Endothelial cell (in vitro differentiated cells): ENCODE measurements at regions not wholly inside any gene's neighbourhood (a gene's known extent, or its start where the extent isn't known, plus 50 kb on each side); places are given as distances from the start of the nearest gene placed in this dataset.

Experiments
- DNase-seq: peaks from one replicate; pipeline ENCODE4 v3.0.0; 2021; ENCODE audit warnings: low spot score
- H3K27ac Mint-ChIP-seq: one replicate; pipeline ENCODE4 v1.8.0; 2021; ENCODE audit warnings: mixed read lengths, inconsistent platforms; ENCODE audit not compliant: unreplicated experiment
- H3K27me3 Mint-ChIP-seq: one replicate; pipeline ENCODE4 v1.8.0; 2021; ENCODE audit warnings: mild to moderate bottlenecking, moderate library complexity, mixed read lengths, inconsistent platforms; ENCODE audit not compliant: unreplicated experiment
- H3K36me3 Mint-ChIP-seq: one replicate; pipeline ENCODE4 v1.8.0; 2021; ENCODE audit warnings: mild to moderate bottlenecking, low read depth, mixed read lengths, inconsistent platforms; ENCODE audit not compliant: unreplicated experiment
- H3K4me1 Mint-ChIP-seq: one replicate; pipeline ENCODE4 v1.8.0; 2021; ENCODE audit warnings: mild to moderate bottlenecking, mixed read lengths, inconsistent platforms; ENCODE audit not compliant: unreplicated experiment
- H3K4me3 Mint-ChIP-seq: one replicate; pipeline ENCODE4 v1.8.0; 2021; ENCODE audit warnings: mild to moderate bottlenecking, mixed read lengths, inconsistent platforms; ENCODE audit not compliant: unreplicated experiment
- H3K9me3 Mint-ChIP-seq: one replicate; pipeline ENCODE4 v1.8.0; 2021; ENCODE audit warnings: mixed read lengths, inconsistent platforms; ENCODE audit not compliant: unreplicated experiment
- CTCF ChIP-seq: fragments of 200-600 bp; sonication (generic); IDR thresholded peaks from one replicate; pipeline ENCODE4 v1.5.0; 2021; ENCODE audit warnings: antibody characterized with exemption; ENCODE audit not compliant: unreplicated experiment

GRCh38 chr9:30116673-30117217 lies 2267.7 kb upstream of the ACO1 start:
- Mint-ChIP-seq H3K4me1 (no peaks in the 10 kb centered on the region), H3K27ac (no peak overlapping the region), H3K36me3 (no peaks in the 10 kb centered on the region), H3K4me3 (no peak overlapping the region), H3K9me3 (no peaks in the 10 kb centered on the region), H3K27me3 (no peaks in the 10 kb centered on the region)
- no peak for TF ChIP-seq CTCF
- DNase-seq = no peak

- H3K36me3 Mint-ChIP-seq = no peaks in the 10 kb centered on the region
- no peaks in the 10 kb centered on the region for H3K4me1 Mint-ChIP-seq
These were observed 2263.8 kb upstream of the ACO1 start for GRCh38 chr9:30120666-30121065.

GRCh38 chr9:30121611-30122010 lies 2262.8 kb upstream of the ACO1 start:
- H3K27ac Mint-ChIP-seq = no peak overlapping the region
- no peaks in the 10 kb centered on the region for H3K27me3 Mint-ChIP-seq
- no peak for DNase-seq
- no peak for TF ChIP-seq CTCF
- H3K9me3 Mint-ChIP-seq = no peaks in the 10 kb centered on the region
- H3K4me3 Mint-ChIP-seq = no peak overlapping the region
- no peaks in the 10 kb centered on the region for H3K4me1 Mint-ChIP-seq
- H3K36me3 Mint-ChIP-seq = no peaks in the 10 kb centered on the region

More at GRCh38 chr9:30120666-30121065, 2263.8 kb upstream of the ACO1 start:
- Mint-ChIP-seq H3K27me3 (no peaks in the 10 kb centered on the region), H3K27ac (no peak overlapping the region), H3K9me3 (no peaks in the 10 kb centered on the region), H3K4me3 (no peak overlapping the region)
- TF ChIP-seq CTCF = no peak
- DNase-seq = no peak

GRCh38 chr9:30125881-30126280 lies 2258.6 kb upstream of the ACO1 start:
- H3K27ac Mint-ChIP-seq = no peak overlapping the region
- no peak overlapping the region for H3K4me3 Mint-ChIP-seq
- no peaks in the 10 kb centered on the region for H3K9me3 Mint-ChIP-seq
- no peaks in the 10 kb centered on the region for H3K27me3 Mint-ChIP-seq
- DNase-seq = no peak
- no peaks in the 10 kb centered on the region for H3K4me1 Mint-ChIP-seq
- H3K36me3 Mint-ChIP-seq = no peaks in the 10 kb centered on the region
- no peak for TF ChIP-seq CTCF

- Mint-ChIP-seq H3K4me3 (no peak overlapping the region), H3K27me3 (no peaks in the 10 kb centered on the region), H3K27ac (no peak overlapping the region), H3K4me1 (no peaks in the 10 kb centered on the region), H3K9me3 (no peaks in the 10 kb centered on the region), H3K36me3 (no peaks in the 10 kb centered on the region)
- DNase-seq = no peak
- no peak for TF ChIP-seq CTCF
These were observed 2257.1 kb upstream of the ACO1 start for GRCh38 chr9:30127371-30127770.
